SK-N-SH treated with all-trans-retinoic acid at 6 μM for 48 hours (cell line): ENCODE measurements at regions not wholly inside any gene's neighbourhood (a gene's known extent, or its start where the extent isn't known, plus 50 kb on each side); places are given as distances from the start of the nearest gene placed in this dataset.

Source experiments
- ATAC-seq: fragments of 200-7000 bp; cut with Tn5 transposase; 3 replicates; pipeline ENCODE4 v1.9.1; 2020; ENCODE audit warnings: mild to moderate bottlenecking, moderate library complexity
- ARNTL ChIP-seq: fragments of 450-650 bp; formaldehyde crosslinking; IDR thresholded peaks from 2 replicates; pipeline ENCODE4 v1.5.0; 2020; ENCODE audit warnings: low read depth, mild to moderate bottlenecking, moderate library complexity, borderline replicate concordance
- BACH2 ChIP-seq: fragments of 250-450 bp; sonication (Bioruptor Pico); IDR thresholded peaks from 2 replicates; pipeline ENCODE4 v1.9.0; 2021; ENCODE audit warnings: mild to moderate bottlenecking, borderline replicate concordance
- CSDC2 ChIP-seq: fragments of 250-450 bp; sonication (Bioruptor Pico); IDR thresholded peaks from 2 replicates; pipeline ENCODE4 v1.5.0; 2020; ENCODE audit warnings: mild to moderate bottlenecking, moderate library complexity
- ESRRG ChIP-seq: fragments of 250-450 bp; sonication (Bioruptor Pico); IDR thresholded peaks from 2 replicates; pipeline ENCODE4 v1.6.1; 2021; ENCODE audit warnings: mild to moderate bottlenecking
- GLIS3 ChIP-seq: fragments of 250-450 bp; sonication (Bioruptor Pico); IDR thresholded peaks from 2 replicates; pipeline ENCODE4 v1.5.0; 2020; ENCODE audit warnings: mild to moderate bottlenecking, moderate library complexity
- ISL1 ChIP-seq: fragments of 250-450 bp; sonication (Bioruptor Pico); IDR thresholded peaks from 2 replicates; pipeline ENCODE4 v2.1.2; 2022; ENCODE audit warnings: mild to moderate bottlenecking, moderate library complexity
- OSR1 ChIP-seq: fragments of 250-450 bp; sonication (Bioruptor Pico); IDR thresholded peaks from 2 replicates; pipeline ENCODE4 v1.8.0; 2022; ENCODE audit warnings: moderate library complexity, mild to moderate bottlenecking, inconsistent platforms
- PATZ1 ChIP-seq: fragments of 250-450 bp; sonication (Bioruptor Pico); IDR thresholded peaks from 2 replicates; pipeline ENCODE4 v1.8.0; 2020; ENCODE audit warnings: mild to moderate bottlenecking, moderate library complexity, borderline replicate concordance
- POU6F1 ChIP-seq: fragments of 250-450 bp; sonication (Bioruptor Pico); IDR thresholded peaks from 2 replicates; pipeline ENCODE4 v1.8.0; 2021; ENCODE audit warnings: low read depth, mild to moderate bottlenecking, moderate library complexity, borderline replicate concordance
- PPARA ChIP-seq: fragments of 250-450 bp; sonication (Bioruptor Pico); IDR thresholded peaks from 2 replicates; pipeline ENCODE4 v1.5.0; 2020; ENCODE audit warnings: mild to moderate bottlenecking, borderline replicate concordance
- RARB ChIP-seq: fragments of 250-450 bp; sonication (Bioruptor Pico); IDR thresholded peaks from 2 replicates; pipeline ENCODE4 v1.8.0; 2021; ENCODE audit warnings: mild to moderate bottlenecking, moderate library complexity
- SNAI2 ChIP-seq: fragments of 250-450 bp; sonication (Bioruptor Pico); IDR thresholded peaks from 2 replicates; pipeline ENCODE4 v1.5.0; 2020; ENCODE audit warnings: mild to moderate bottlenecking, moderate library complexity
- TCF4 ChIP-seq: fragments of 250-450 bp; sonication (Bioruptor Pico); IDR thresholded peaks from 2 replicates; pipeline ENCODE4 v1.8.0; 2021; ENCODE audit warnings: mild to moderate bottlenecking, moderate library complexity, borderline replicate concordance
- TOX ChIP-seq: fragments of 250-450 bp; sonication (Bioruptor Pico); IDR thresholded peaks from 2 replicates; pipeline ENCODE4 v1.8.0; 2021; ENCODE audit warnings: mild to moderate bottlenecking, moderate library complexity, borderline replicate concordance
- ZC3H10 ChIP-seq: fragments of 250-450 bp; sonication (Bioruptor Pico); IDR thresholded peaks from 2 replicates; pipeline ENCODE4 v1.5.1; 2021; ENCODE audit warnings: mild to moderate bottlenecking, moderate library complexity
- ZFP3 ChIP-seq: fragments of 250-450 bp; sonication (Bioruptor Pico); IDR thresholded peaks from 2 replicates; pipeline ENCODE4 v1.5.0; 2020; ENCODE audit warnings: mild to moderate bottlenecking, moderate library complexity
- ZFP30 ChIP-seq: fragments of 450-650 bp; formaldehyde crosslinking; IDR thresholded peaks from 2 replicates; pipeline ENCODE4 v1.5.0; 2022; ENCODE audit warnings: mild to moderate bottlenecking, moderate library complexity
- ZNF565 ChIP-seq: fragments of 450-650 bp; formaldehyde crosslinking; conservative IDR thresholded peaks from 2 replicates; pipeline ENCODE4 v1.5.0; 2020; ENCODE audit warnings: low read depth, mild to moderate bottlenecking, moderate library complexity
- ZNF70 ChIP-seq: fragments of 450-650 bp; formaldehyde crosslinking; IDR thresholded peaks from 2 replicates; pipeline ENCODE4 v1.5.0; 2020; ENCODE audit warnings: mild to moderate bottlenecking, moderate library complexity
- ZNF8 ChIP-seq: fragments of 450-650 bp; formaldehyde crosslinking; IDR thresholded peaks from 2 replicates; pipeline ENCODE4 v1.5.0; 2020; ENCODE audit warnings: mild to moderate bottlenecking, moderate library complexity
- TF ChIP-seq, protein P1 (sequence below): fragments of 250-450 bp; sonication (Bioruptor Pico); IDR thresholded peaks from 2 replicates; pipeline ENCODE4 v1.5.0; 2020; ENCODE audit warnings: mild to moderate bottlenecking, moderate library complexity
- TF ChIP-seq, protein P2 (sequence below): fragments of 250-450 bp; sonication (Bioruptor Pico); IDR thresholded peaks from 2 replicates; pipeline ENCODE4 v1.5.1; 2020; ENCODE audit warnings: low read depth, mild to moderate bottlenecking, moderate library complexity

GRCh38 chr3:71865727-71866126 lies 80.8 kb upstream of the PROK2 start:
- no peak for ATAC-seq
- no peak for TF ChIP-seq ZNF565 (CRISPR knock-in tag)
- no peak for TF ChIP-seq PPARA
- no peak for TF ChIP-seq OSR1 (CRISPR knock-in tag)
- no peak for TF ChIP-seq CSDC2 (CRISPR knock-in tag)
- no peak for TF ChIP-seq ESRRG (CRISPR knock-in tag)

GRCh38 chr3:71863563-71864190 lies 78.7 kb upstream of the PROK2 start:
- TF ChIP-seq RARB (CRISPR knock-in tag) = no peak
- no peak for TF ChIP-seq ZNF8 (CRISPR knock-in tag)
- no peak for TF ChIP-seq CSDC2 (CRISPR knock-in tag)
- TF ChIP-seq PPARA = no peak
- TF ChIP-seq ZNF565 (CRISPR knock-in tag) = no peak
- TF ChIP-seq TCF4 (CRISPR knock-in tag) = no peak
- TF ChIP-seq ZC3H10 = no peak
- TF ChIP-seq ZFP3 (CRISPR knock-in tag) = no peak
- no peak for ATAC-seq

DNA sequence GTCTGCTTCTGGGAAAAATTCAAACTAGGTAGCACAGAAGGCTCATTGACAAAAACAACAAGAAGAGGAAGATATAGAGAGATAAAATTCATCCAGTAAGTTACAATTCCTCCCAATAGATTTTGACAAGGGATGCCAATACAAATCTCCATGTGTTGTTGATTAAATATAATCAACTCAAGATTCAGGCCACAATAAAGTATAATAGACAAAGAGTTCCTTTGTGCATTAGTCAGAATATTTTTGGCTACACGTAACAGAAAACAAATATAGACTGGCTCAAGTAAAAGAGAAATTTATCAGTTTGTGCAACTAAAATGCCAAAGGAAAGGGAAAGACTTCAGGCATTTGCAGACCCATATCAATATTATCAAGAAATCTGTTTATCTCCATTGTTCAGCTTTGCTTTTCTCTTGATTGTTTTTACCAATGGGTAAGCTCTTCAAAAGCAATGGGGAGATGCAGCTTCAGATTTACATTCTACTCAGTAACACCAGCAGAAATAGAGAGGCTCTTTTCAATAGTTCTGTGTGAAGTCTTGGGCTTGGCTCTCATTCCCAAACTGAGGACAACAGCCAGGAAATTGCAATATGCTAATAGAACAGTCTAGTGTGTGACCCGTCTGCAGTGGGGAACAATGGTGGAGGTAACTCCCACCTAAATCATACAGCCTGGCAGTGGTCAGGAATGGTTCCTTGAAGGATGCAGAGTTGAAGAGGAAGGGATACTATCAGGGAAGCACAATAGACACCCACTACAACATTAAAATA lies 77.6 kb upstream of the PROK2 start:
- ATAC-seq = no peak
- TF ChIP-seq, protein P1, sequence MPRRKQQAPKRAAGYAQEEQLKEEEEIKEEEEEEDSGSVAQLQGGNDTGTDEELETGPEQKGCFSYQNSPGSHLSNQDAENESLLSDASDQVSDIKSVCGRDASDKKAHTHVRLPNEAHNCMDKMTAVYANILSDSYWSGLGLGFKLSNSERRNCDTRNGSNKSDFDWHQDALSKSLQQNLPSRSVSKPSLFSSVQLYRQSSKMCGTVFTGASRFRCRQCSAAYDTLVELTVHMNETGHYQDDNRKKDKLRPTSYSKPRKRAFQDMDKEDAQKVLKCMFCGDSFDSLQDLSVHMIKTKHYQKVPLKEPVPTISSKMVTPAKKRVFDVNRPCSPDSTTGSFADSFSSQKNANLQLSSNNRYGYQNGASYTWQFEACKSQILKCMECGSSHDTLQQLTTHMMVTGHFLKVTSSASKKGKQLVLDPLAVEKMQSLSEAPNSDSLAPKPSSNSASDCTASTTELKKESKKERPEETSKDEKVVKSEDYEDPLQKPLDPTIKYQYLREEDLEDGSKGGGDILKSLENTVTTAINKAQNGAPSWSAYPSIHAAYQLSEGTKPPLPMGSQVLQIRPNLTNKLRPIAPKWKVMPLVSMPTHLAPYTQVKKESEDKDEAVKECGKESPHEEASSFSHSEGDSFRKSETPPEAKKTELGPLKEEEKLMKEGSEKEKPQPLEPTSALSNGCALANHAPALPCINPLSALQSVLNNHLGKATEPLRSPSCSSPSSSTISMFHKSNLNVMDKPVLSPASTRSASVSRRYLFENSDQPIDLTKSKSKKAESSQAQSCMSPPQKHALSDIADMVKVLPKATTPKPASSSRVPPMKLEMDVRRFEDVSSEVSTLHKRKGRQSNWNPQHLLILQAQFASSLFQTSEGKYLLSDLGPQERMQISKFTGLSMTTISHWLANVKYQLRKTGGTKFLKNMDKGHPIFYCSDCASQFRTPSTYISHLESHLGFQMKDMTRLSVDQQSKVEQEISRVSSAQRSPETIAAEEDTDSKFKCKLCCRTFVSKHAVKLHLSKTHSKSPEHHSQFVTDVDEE (CRISPR knock-in tag) = no peak
- no peak for TF ChIP-seq ARNTL (CRISPR knock-in tag)
- TF ChIP-seq PATZ1 = no peak
- no peak for TF ChIP-seq ESRRG (CRISPR knock-in tag)
- TF ChIP-seq ZFP30 (CRISPR knock-in tag) = no peak
- TF ChIP-seq CSDC2 (CRISPR knock-in tag) = no peak
- no peak for TF ChIP-seq ZNF70 (CRISPR knock-in tag)
- TF ChIP-seq TOX = no peak
- no peak for TF ChIP-seq ZC3H10
- TF ChIP-seq PPARA = no peak
- TF ChIP-seq ISL1 (CRISPR knock-in tag) = no peak
- TF ChIP-seq, protein P2, sequence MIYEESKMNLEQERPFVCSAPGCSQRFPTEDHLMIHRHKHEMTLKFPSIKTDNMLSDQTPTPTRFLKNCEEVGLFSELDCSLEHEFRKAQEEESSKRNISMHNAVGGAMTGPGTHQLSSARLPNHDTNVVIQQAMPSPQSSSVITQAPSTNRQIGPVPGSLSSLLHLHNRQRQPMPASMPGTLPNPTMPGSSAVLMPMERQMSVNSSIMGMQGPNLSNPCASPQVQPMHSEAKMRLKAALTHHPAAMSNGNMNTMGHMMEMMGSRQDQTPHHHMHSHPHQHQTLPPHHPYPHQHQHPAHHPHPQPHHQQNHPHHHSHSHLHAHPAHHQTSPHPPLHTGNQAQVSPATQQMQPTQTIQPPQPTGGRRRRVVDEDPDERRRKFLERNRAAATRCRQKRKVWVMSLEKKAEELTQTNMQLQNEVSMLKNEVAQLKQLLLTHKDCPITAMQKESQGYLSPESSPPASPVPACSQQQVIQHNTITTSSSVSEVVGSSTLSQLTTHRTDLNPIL = no peak
- TF ChIP-seq ZNF8 (CRISPR knock-in tag) = no peak
- TF ChIP-seq POU6F1 (CRISPR knock-in tag) = no peak
- TF ChIP-seq SNAI2 (CRISPR knock-in tag) = no peak
- no peak for TF ChIP-seq TCF4 (CRISPR knock-in tag)
- no peak for TF ChIP-seq GLIS3
- TF ChIP-seq BACH2 (CRISPR knock-in tag) = no peak
- TF ChIP-seq ZNF565 (CRISPR knock-in tag) = no peak
